GM18858 (cell line): ENCODE measurements at regions not wholly inside any gene's neighbourhood (a gene's known extent, or its start where the extent isn't known, plus 50 kb on each side); places are given as distances from the start of the nearest gene placed in this dataset.

ENCODE experiments used
- ATAC-seq: cut with Tn5 transposase; IDR thresholded peaks from one replicate; pipeline ENCODE4 v1.9.1; 2021; ENCODE audit not compliant: unreplicated experiment

DNA sequence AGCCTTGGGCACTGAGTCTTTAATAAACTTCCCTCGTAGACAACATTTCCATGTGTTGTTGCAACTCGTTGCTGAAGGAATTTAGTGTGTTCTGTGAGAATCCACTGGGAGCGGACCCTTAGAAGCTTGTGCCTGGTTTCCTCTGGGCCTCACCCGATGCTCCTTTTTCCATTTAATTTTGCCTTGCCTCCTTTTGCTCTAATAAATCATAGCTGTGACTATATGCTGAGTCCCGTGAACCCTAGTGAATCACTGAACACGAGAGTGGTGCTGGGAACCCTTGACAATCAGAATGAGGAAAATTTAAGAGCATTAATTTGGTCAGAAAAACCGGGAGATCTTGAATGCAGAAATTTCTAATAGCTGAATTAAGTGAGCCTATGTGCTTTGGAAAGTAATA is 291.1 kb upstream of the ZNF608 start:
- no peak for ATAC-seq

DNA sequence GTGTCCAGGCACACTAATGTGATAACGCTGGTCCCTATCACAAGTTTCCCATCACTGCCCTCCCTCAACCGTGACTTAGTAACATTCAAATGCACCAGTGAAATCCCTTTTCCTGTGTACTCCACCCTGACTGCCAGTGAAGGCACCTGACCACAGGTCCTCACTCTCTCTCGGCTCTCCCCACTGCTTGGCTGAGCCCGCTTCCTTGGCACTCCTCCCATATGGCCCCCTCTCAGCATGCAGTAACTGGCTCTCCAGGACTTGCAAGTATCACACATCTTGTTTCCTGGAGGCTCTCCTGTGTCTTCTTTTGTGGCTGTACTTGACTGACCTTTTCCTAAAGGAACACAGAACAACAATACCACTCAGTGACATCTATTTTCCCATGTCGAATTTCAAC is 292.0 kb upstream of the ZNF608 start:
- no peak for ATAC-seq

DNA sequence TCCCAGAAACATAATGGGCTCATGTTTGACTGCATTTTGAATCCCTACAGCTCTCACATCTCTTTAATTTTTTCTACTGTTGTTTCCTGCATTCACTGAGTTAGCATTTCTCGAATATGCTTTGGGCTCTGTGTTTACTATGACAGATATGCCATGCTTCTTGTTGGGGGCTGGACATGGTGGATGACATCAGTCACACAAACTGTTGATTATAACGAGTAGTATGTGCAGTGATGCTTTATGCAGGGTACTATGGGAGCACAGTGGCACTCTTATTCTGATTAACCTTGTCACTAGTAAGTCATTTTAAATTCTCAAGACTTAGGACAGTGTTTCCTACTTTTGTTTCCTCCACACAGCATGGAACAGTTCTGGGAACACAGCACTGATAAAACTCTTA is 295.4 kb upstream of the ZNF608 start:
- no peak for ATAC-seq

DNA sequence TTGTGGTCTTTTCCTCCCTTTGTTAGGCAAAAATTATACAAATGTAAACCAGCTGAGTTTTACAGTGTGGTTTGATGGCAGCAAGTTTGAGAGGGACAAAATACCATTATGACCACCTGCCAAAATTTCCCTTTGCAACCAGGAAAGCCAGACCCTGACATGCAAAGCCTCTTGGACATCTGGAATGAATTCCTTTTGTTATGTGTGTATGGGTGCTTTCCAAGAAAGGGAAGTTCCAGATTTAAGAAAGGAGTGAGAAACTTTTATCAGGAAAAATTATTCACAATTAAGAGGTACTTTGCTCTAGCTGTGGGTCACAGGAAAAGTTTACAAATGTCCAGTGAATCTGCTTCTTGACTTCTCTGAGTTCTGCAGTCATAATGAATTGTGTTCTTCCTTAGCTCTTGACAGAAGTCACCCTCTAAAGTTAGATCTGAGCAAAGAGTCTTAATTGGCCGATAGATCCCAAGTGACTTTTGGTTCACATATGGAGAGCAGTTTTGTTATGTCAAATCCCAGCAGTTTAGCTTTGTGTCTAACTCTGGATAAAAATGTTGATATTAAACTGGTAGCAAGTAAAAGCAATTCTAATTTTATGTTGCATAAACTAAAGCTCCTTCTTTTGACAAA is 295.9 kb upstream of the ZNF608 start:
- ATAC-seq, result no peak

DNA sequence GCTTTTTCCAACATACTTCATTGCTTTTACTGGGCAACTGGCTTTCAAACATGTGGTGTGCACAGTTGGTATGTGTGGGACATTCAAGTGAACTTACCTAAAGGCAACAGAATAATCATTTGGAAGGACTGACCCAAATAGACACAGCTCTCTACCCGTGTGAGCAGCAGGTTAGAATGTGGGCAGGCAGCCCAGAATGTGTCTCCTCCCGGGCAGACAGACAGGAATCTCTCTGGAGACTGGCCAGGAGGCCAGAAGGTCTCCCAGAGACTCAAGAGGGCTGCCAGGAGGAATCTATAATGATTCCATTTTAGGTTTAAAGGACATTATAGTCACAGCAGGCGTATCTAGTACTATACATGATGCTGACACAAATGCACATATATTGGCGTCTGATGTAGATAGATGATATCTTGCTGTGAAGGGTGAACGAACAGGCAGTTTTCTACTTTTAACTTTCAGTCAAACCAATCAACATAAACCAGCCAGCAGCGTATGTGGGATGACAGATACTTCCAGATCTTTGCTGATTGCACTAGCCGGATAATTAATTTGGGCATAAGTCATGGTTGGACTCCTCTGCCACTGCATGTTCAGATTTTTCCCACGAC is 297.4 kb upstream of the ZNF608 start:
- ATAC-seq, result no peak

DNA sequence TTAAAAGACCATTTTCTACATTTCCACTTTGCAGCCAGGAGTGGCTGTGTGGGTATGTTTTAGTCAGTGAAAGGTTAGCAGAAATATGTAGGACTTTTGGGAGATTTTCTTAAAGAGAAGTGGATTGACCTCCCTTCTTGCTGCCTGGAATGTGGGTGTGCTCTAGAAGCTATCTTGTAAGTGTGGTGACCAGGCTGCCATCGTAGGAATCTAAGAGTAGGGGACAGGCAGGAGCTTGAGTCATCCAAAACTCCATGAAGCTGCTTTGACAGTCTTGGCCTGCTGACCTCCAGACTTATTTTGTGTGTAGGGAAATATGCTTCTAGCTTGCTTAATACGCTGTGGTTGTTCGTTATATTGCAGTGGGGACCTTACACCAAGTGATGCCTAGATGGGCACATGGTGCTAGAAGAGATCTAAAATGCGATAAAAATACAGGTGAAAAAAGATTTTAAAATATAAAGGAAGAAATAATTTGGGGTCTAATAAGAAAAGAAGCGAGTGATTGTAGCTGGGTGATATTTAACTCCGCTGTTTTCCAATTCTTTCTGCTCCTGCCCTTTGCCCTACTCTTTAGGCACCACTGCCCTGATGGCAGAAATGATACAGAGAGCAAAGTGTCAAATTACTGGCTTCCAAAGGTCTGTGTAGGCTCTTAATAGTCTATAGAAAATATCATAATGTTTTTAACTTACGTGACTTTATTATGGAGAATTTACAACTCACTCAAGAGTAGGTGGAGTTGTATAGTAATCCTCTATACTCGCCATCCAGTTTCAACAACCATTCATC is 298.2 kb upstream of the ZNF608 start:
- ATAC-seq, result no peak

DNA sequence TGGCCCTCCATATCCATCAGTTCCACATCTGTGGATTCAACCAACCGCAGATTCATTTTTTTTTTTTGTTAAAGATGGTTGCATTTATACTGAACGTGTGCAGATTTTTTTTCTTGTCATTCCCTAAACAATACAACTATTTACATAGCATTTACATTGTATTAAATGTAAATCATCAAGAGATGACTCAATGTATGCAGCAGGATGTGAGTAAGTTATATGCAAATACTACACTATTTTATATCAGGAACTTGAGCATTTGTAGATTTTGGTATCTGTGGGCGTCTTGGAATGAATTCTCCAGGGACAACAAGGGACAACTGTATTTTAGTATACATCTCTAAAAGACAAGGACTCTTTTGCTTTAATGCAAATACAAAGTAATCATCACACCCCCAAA is 299.2 kb upstream of the ZNF608 start:
- no peak for ATAC-seq

DNA sequence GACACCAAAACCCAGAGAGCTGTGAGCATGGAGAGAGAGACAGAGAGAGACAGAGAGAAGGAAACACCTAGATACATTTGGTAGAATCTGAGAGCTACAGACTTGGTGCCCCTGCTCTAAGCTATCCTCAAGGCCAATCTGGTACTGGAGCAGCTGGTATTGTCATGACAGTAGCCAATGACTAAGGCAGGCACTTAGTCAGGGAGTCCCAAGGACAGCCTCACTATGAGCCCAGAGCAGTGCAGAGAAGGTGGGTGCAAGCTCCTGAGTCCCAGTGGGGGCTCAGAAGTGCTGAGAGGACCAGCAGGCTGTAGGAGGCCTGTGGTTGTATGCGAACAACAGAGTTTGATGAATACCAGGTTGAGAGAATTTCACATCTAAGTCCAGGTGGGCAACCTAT is 300.4 kb upstream of the ZNF608 start:
- no peak for ATAC-seq

DNA sequence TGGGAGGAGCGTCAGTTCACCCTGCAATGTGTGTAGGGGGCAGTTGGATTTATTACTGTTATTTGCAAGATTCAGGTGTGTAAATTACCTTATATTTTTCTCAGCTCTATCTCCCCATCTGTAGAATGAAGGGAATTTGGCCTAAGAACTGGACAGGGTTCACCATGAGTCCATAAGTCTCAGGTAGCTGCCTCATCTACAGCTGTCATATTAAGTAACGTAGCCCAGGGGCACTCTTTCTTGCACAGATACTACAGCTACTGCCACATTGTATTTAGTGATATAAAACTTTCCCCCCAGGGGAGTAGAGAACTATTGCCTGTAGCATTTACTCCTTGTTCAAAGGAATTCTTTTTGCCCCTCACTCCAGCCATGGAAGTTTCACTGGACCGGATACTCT is 301.4 kb upstream of the ZNF608 start:
- ATAC-seq, result no peak

DNA sequence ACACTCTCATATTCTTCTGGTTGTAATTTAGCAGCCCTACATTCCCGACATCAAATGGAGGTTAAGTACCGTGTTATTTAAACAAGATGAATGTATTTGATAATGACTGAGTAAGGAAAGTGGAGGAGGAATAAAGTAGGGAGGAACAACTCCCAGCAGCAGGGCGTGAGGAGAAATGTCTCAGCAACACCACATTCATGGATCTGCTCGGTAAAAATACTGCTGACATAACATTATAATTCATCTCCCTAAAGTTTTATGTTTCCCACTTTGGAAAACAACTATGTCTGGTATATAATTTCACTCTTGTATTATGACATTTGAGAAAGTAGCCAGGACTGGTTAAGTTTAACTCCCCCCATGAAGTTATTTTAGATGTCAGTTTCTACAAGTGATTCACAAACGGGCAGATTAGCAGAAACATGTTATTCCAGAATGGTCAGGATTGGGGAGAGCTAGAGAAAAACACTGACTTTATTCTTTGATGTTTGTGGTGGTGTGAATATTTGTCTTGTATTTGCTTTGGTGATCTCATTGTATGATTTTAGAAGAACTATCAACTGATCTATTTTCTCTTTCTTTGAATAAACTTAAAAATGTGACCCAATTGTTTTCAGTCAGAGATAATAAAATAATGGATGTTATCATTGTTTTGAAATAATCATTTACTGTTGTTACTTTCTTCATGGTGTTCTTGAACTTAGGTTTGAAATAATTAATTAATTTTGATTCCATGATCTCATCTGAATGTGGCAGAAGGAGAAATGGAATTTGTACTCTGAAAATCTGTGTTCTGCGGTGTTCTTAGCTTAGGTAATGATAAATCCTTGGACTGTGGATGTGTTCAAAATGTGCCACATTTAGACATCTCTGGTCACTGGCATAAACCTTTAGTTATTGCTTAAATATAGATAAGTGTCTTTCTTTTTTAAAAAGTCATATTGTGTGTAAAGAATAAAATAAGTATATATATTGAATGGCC is 303.6 kb upstream of the ZNF608 start:
- no peak for ATAC-seq

DNA sequence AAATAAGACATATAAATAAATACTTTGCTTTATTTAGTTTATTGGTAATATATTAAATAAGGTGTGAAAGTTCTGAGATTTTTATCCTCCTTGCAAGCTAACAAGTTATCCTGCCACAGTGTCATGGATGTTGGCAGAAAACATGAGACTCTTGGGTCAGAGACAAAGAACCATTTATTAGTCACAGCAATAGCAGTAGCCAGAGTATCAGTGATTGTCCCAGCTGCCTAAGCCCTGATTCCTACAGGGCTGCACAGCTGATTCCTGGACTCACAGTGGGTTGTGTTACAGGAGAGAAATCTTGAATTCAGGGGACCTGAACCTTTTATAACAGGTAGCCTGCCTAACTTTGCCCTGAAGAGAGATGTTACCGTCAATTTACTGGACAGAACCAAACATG is 304.5 kb upstream of the ZNF608 start:
- no peak for ATAC-seq

DNA sequence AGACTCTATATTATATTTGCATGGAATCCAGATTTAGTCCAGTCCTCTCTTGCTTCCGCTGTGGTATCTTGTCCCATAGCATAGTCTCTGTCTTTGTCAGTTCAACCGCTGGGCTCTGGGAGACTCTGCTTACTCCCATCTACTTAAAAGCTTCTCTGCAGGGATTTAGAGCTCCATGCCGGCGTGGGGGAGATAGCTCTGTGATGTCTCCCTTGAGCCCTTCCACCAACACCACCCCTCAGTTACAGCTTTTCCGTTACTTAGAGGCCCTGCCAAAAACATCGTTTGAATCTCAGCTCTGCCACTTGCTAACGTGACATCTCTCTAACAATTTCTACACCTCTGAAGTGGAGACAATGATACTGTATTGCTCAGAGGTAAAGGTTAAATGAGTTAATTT is 306.1 kb upstream of the ZNF608 start:
- ATAC-seq, result no peak

DNA sequence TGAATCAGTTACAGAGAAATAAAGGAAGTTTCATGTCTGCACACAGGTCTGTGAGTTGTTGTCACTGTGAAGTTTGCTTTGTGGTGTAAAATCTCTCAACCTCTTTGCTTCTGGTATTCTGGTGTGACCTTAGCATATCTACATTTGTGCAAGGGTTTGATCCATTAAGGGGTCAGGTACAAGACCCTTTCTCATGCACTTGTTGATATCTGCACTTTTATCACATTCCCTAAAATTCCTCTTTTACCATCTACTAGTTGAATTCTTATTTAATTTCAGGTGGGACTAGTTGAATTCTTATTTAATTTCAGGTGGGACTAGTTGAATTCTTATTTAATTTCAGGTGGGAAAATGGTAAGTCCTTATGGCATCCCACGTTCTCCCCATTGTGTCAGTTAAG is 306.7 kb upstream of the ZNF608 start:
- no peak for ATAC-seq

DNA sequence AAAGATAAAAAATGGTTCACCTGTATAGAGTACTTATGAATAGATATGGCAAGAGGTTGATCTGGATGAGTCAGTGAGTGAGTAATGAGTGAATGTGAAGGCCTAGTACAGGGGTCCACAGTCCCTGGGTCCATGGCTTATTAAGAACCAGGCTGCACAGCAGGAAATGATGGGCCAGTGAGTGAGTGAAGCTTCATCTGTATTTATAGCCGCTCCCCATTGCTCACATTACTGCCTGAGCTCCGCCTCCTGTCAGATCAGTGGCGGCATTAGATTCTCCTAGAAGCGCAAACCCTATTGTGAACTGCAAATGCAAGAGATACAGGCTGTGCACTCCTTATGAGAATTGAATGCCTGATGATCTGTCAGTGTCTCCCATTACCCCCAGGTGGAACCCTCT is 307.7 kb upstream of the ZNF608 start:
- ATAC-seq, result no peak

DNA sequence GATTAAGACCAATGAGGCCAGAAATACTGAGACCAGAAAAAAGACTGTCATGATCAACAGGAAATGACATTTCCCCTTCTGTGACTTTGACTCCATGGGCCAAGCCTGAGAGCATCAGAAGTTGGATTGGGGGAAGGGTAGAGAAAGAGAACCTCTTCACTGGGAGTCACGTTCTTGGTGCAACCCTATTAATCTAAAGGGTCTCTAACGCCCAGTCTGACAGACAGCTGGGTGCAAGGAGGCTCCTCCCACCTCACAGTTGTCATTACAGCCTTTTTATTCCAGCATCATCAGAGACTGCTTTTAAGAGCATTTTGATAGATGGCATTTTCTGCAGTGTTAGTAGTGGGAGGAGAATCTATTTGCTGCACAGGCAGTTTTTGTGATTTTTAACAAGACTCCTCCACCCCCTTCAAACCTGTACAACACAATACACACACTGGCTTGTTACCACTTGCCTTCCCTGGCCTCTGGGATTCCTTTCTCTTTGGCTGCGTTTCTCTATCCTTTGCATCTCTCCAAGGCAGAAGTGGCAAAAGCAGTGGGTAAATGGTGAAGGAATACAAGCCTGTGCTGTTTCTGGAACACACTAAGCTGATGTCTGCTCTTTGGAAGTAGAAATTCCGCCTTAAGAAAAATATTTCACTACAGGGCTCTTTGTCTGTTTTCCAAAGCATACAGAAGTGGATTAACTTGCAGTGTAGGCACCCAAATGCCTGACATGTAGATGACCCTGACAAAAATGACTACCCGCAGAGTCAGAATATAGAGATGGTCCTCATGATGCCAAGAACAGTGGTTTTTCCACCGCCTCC is 310.4 kb upstream of the ZNF608 start:
- ATAC-seq, result no peak

DNA sequence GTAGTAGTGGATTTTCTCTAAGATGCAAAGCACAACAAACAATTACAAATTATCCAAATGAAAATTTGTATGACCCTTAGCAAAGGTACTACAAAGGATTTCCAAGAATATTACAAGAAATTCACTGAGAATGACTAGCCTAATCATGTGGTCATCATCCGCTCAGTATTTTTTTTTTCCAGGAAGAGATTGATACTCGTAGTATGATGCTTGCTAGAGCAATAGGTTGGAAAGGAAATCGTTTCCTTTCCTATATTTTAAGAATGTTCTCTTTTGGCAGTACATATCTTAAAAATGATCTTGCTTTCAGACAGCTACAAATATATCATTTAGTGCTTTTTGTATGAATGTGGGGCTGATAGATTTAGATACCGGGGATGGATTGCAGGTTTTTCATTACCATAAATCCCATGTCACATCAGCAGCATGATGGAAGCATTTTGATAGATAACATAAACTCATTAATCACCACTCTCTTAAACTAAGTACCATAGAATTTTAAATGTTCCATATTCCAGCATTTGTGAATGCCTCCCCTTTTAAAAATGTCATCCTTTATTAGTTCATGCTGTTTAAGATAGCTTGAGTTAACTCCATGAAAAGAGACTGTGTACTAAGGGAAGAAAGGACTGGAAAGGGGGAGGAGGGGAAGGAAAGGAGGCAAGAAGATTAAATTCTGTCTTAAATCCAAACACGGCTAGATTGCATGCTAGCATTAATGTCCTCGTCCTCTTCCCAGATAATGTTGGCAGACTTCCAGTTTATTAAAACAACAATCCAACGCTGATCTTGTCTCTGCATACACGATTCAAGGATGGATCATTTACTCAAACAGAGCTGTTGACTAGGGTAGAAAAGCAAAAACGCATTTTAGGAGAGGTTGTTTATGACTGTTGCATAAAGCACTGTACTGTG is 311.7 kb upstream of the ZNF608 start:
- ATAC-seq, result no peak

DNA sequence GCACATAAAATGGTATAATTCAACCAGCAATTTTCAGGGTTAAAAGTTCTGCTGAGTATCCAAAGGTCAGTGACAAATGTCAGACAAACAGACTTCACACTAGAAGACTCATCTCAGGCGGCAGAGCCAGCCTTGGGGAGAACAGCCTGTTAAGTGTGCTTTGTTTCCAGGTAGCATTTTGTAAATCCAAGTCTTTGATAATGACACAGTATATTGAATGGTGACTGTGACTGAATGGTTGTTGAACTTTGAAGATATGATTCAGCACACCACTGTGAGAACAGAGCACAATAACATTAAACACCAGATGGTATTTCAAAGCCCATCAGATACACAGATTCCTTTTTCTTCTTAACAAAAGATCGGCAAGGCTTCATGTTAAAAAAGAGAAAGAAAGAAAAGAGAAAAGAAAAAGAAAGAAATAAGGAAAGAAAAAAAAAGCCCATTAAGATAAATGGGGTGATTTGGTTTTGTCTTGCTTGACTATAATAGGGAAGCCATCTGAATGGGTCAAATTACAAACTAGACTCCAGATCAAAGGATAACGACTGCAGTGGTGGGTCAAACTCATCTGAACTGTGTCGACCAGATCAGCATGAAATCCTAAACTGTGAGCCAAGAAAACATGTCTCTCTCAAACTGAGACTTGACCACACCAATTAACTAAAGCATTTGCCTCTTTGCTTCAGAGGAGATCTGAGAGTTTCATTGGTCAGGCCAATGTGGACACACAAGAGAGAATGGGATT is 313.0 kb upstream of the ZNF608 start:
- no peak for ATAC-seq

DNA sequence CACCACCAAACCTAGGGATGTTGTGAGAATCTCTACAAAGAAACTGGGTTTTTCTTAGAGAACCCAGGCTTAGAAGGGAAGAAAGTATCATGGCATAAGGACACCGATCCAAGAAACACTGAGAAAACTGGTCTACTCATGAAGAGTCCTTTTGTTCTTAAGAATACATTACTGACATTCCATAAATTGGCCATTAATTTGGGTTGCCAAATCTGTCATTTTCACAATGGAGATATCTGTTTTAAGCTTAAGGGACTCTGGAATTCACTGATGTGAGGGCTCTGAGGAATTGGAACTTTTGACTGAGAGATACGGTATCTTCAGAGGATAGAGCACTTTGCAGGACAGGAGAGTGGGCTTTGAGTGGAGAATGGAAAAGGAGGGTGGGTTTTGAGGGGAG is 315.3 kb upstream of the ZNF608 start:
- ATAC-seq, result no peak
